GM06990 (cell line): ENCODE measurements at regions not wholly inside any gene's neighbourhood (a gene's known extent, or its start where the extent isn't known, plus 50 kb on each side); places are given as distances from the start of the nearest gene placed in this dataset.

Experiments used
- DNase-seq: peaks from one replicate; pipeline ENCODE4 v3.0.0-alpha.2; 2011; ENCODE audit not compliant: insufficient read length; ENCODE audit errors: extremely low read depth
- H3K27me3 ChIP-seq: replicated peaks from 2 replicates; pipeline ENCODE4 v1.6.0; 2011; ENCODE audit warnings: low read length; ENCODE audit not compliant: control insufficient read depth, insufficient read depth
- H3K36me3 ChIP-seq: 2 replicates; pipeline ENCODE4 v1.5.1; 2011; ENCODE audit warnings: low read length; ENCODE audit not compliant: control insufficient read depth, insufficient read depth
- H3K4me3 ChIP-seq: replicated peaks from 2 replicates; pipeline ENCODE4 v1.5.1; 2011; ENCODE audit warnings: low read depth, mild to moderate bottlenecking, control low read depth, low read length
- CTCF ChIP-seq: IDR thresholded peaks from 2 replicates; pipeline ENCODE4 v1.5.1; 2011; ENCODE audit warnings: low read length, control low read depth, mild to moderate bottlenecking, inconsistent platforms; ENCODE audit not compliant: insufficient read depth, poor library complexity, severe bottlenecking

GRCh38 chr4:138894011-138894410 lies 121.6 kb upstream of the NOCT start:
- no peaks in the 10 kb centered on the region for H3K36me3 ChIP-seq

GRCh38 chr4:138892483-138893407 lies 122.8 kb upstream of the NOCT start:
- Histone ChIP-seq H3K4me3 (no peak overlapping the region), H3K27me3 (no peaks in the 10 kb centered on the region), H3K36me3 (no peaks in the 10 kb centered on the region)
- no peak for TF ChIP-seq CTCF
- DNase-seq = peak; percentile 13

More at GRCh38 chr4:138894011-138894410, 121.6 kb upstream of the NOCT start:
- no peak for TF ChIP-seq CTCF
- no peak for DNase-seq
- Histone ChIP-seq H3K27me3 (no peaks in the 10 kb centered on the region; the same call in 1 of the 2 replicates), H3K4me3 (no peak overlapping the region)

DNA sequence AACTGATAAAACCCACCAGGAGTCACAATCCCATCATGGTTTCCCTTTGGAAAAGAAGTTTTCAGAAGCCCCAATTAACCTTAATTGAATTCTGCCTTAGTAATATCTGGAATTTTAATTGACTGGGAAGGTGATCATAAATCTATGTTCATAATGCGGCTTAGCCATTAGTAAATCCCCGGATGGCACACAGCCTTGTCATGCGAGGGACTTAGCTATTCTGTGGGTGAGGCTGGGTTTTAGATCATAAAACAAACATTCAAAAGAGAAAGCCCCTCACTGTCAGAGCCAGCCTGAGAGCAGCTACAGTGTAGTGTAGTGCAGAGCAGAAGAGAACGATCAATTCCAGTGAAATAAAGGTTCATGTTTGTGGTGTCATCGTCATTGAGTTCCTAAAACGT lies 124.0 kb upstream of the NOCT start:
- no peak overlapping the region for H3K4me3 ChIP-seq
- TF ChIP-seq CTCF = no peak
- no peak for DNase-seq
- H3K27me3 ChIP-seq = no peaks in the 10 kb centered on the region
- no peaks in the 10 kb centered on the region for H3K36me3 ChIP-seq

- DNase-seq = no peak
- Histone ChIP-seq H3K36me3 (no peaks in the 10 kb centered on the region), H3K4me3 (no peak overlapping the region), H3K27me3 (no peaks in the 10 kb centered on the region)
- TF ChIP-seq CTCF = no peak
Measured at GRCh38 chr4:138890891-138891570, 124.5 kb upstream of the NOCT start.

GRCh38 chr4:138889216-138889615 lies 126.4 kb upstream of the NOCT start:
- H3K36me3 ChIP-seq = no peaks in the 10 kb centered on the region

More at GRCh38 chr4:138889216-138889615, 126.4 kb upstream of the NOCT start:
- no peak overlapping the region for H3K4me3 ChIP-seq
- H3K27me3 ChIP-seq = no peaks in the 10 kb centered on the region
- TF ChIP-seq CTCF = no peak
- DNase-seq = no peak
